ENCODE measurements at regions not wholly inside any gene's neighbourhood (a gene's known extent, or its start where the extent isn't known, plus 50 kb on each side); places are given as distances from the start of the nearest gene placed in this dataset.

DNA sequence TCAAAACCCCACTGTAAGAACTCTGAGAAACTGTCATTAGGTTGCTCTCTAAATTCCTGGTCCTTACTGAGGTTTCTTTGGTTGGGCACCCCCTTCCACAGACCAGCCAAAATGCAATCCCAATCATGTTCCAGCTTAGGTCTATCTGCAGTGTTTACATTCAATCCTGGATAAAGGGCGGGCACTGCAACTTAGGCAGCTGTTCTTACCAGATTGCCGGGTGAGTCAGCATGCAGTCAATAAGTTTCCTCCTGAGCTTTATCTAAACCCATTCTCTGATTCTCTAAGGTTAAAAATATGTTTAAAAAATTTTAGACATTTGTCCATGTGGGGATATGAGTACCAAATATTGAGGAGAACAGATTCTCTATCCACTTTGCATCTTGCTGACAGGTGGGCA, 197.8 kb downstream of the HAO1 start:
- no peak for DNase-seq
- intact Hi-C loops (cut with micrococcal nuclease): no loop called here
- TF ChIP-seq, protein P1, sequence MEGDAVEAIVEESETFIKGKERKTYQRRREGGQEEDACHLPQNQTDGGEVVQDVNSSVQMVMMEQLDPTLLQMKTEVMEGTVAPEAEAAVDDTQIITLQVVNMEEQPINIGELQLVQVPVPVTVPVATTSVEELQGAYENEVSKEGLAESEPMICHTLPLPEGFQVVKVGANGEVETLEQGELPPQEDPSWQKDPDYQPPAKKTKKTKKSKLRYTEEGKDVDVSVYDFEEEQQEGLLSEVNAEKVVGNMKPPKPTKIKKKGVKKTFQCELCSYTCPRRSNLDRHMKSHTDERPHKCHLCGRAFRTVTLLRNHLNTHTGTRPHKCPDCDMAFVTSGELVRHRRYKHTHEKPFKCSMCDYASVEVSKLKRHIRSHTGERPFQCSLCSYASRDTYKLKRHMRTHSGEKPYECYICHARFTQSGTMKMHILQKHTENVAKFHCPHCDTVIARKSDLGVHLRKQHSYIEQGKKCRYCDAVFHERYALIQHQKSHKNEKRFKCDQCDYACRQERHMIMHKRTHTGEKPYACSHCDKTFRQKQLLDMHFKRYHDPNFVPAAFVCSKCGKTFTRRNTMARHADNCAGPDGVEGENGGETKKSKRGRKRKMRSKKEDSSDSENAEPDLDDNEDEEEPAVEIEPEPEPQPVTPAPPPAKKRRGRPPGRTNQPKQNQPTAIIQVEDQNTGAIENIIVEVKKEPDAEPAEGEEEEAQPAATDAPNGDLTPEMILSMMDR (IDR thresholded peaks at IDR 0.05; ENCODE audit: borderline replicate concordance): no peak
- H3K9me3 ChIP-seq (replicated peaks): peaks cover 18% of the 10 kb centered on the region
- no peaks in the 10 kb centered on the region for H3K27me3 ChIP-seq (ENCODE audit: low read depth)
- no peak overlapping the region for H3K27ac ChIP-seq (replicated peaks)
- no peak overlapping the region for H3K4me3 ChIP-seq
- H3K4me1 ChIP-seq: no peaks in the 10 kb centered on the region
- no peaks in the 10 kb centered on the region for H3K36me3 ChIP-seq

DNA sequence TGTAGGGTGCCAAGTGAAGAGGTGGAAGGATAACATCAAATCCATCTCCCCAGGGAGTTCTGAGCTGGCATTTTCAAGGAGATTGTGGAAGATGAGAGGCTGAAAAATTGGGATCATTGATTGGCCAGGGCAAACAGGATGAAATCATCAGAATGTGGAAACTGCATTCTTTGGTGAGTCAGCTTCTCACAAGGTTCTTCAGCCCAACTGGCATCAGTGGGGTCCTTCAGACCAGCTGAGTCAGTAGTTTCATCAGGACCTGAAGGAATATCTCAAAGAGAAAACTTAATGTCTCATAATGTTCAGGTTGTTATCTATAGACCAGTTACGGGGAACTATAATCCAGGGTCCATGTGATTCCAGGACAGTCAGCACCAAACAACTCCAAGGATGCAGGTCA, 195.8 kb downstream of the HAO1 start:
- intact Hi-C loops (cut with micrococcal nuclease): no loop called here
- Histone ChIP-seq H3K27ac (replicated peaks) (no peak overlapping the region), H3K4me1 (no peaks in the 10 kb centered on the region), H3K27me3 (ENCODE audit: low read depth) (no peaks in the 10 kb centered on the region), H3K9me3 (replicated peaks) (peaks cover 18% of the 10 kb centered on the region), H3K36me3 (no peaks in the 10 kb centered on the region), H3K4me3 (no peak overlapping the region)
- TF ChIP-seq, protein P1 (IDR thresholded peaks at IDR 0.05; ENCODE audit: borderline replicate concordance): no peak
- DNase-seq: no peak

DNA sequence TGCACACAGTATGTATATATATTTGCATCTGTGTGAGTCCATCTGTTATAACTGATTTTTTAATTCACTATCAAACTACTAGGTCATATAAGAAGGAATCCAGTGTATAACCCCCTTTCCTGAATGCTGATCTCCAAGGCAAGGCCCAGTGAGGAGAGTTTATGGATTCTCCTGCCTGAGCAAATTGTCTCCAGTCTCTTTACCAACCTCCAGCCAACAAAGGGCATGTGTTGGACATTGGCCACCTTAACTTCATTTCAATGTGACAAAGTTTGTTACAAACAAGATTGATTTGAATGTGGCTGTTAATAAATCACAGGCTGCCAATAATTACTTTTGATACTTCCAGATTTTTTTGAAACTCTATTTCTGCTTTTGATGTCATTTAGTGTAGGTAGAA, 191.6 kb downstream of the HAO1 start:
- Histone ChIP-seq H3K27ac (replicated peaks) (no peak overlapping the region), H3K36me3 (no peaks in the 10 kb centered on the region), H3K9me3 (replicated peaks) (peaks cover 13% of the 10 kb centered on the region), H3K4me3 (no peak overlapping the region), H3K4me1 (no peaks in the 10 kb centered on the region), H3K27me3 (ENCODE audit: low read depth) (no peaks in the 10 kb centered on the region)
- TF ChIP-seq, protein P1 (IDR thresholded peaks at IDR 0.05; ENCODE audit: borderline replicate concordance): no peak
- intact Hi-C loops (cut with micrococcal nuclease): no loop called here
- DNase-seq: no peak

DNA sequence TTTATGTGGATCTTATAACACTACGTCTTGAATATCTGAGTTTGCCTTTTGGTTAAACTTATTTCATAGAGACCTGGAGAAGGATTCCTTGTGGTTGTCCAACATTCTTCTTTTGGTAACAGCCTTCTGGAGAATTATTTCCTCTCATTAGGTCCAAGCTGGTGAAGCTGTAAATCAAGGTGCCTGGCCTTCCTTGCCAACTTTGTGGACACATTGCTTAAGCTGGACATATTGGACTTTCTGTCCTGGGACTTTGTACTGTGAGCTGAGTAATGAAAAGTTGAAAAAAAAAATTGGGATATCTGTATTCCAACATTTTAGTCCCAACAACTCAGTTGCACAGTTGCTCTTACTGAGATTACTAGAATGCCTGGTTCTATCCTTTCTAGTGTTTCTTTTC, 186.2 kb downstream of the HAO1 start:
- no peaks in the 10 kb centered on the region for H3K4me1 ChIP-seq
- TF ChIP-seq, protein P1 (IDR thresholded peaks at IDR 0.05; ENCODE audit: borderline replicate concordance): no peak
- no peak overlapping the region for H3K27ac ChIP-seq (replicated peaks)
- H3K9me3 ChIP-seq (replicated peaks): no peaks in the 10 kb centered on the region
- intact Hi-C loops (cut with micrococcal nuclease): no loop called here
- no peak overlapping the region for H3K4me3 ChIP-seq
- H3K36me3 ChIP-seq: no peaks in the 10 kb centered on the region
- DNase-seq: no peak
- H3K27me3 ChIP-seq (ENCODE audit: low read depth): no peaks in the 10 kb centered on the region

DNA sequence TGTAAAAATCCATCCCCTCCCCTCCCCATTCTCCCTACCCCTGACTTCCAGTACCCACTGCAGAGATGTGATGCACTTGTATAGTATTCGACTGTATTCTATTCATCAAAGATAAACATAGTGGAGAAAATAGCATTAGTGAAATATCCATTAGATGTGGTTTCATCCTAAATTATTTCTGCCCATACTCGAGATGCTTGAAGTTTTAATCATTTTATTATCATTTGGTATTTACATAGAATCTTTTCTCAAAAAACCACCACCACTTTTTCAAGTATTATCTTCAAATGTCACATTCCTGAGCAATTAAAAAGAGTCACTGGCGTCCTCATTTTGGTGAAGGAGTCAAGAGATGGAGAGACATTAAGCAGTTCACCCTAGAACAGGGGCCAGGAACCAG, 181.9 kb downstream of the HAO1 start:
- Histone ChIP-seq H3K9me3 (replicated peaks) (no peaks in the 10 kb centered on the region), H3K4me1 (no peaks in the 10 kb centered on the region), H3K36me3 (no peaks in the 10 kb centered on the region), H3K27me3 (ENCODE audit: low read depth) (no peaks in the 10 kb centered on the region), H3K4me3 (no peak overlapping the region), H3K27ac (replicated peaks) (no peak overlapping the region)
- TF ChIP-seq, protein P1 (IDR thresholded peaks at IDR 0.05; ENCODE audit: borderline replicate concordance): no peak
- intact Hi-C loops (cut with micrococcal nuclease): no loop called here
- DNase-seq: no peak
